ENCODE measurements at regions not wholly inside any gene's neighbourhood (a gene's known extent, or its start where the extent isn't known, plus 50 kb on each side); places are given as distances from the start of the nearest gene placed in this dataset.

GRCh38 chr16:86984343-86984742, 332.8 kb downstream of the C16orf95 start:
- no peak overlapping the region for H3K4me3 ChIP-seq (ENCODE audit: low read depth, low read length)
- no peak for TF ChIP-seq CTCF (IDR thresholded peaks at IDR 0.05; ENCODE audit: low read depth, low read length)

- TF ChIP-seq CTCF (IDR thresholded peaks at IDR 0.05; ENCODE audit: low read depth, low read length) = no peak
- H3K4me3 ChIP-seq (ENCODE audit: low read depth, low read length) = no peak overlapping the region
Measured at GRCh38 chr16:86984991-86985647, 332.1 kb downstream of the C16orf95 start.

- no peak for TF ChIP-seq CTCF (IDR thresholded peaks at IDR 0.05; ENCODE audit: low read depth, low read length)
- H3K4me3 ChIP-seq (ENCODE audit: low read depth, low read length) = no peak overlapping the region
Measured at GRCh38 chr16:86985648-86986015, 331.6 kb downstream of the C16orf95 start.

- H3K4me3 ChIP-seq (ENCODE audit: low read depth, low read length) = no peak overlapping the region
- TF ChIP-seq CTCF (IDR thresholded peaks at IDR 0.05; ENCODE audit: low read depth, low read length) = no peak
Measured at GRCh38 chr16:86986136-86986535, 331.1 kb downstream of the C16orf95 start.

GRCh38 chr16:86986809-86987487, 330.2 kb downstream of the C16orf95 start:
- H3K4me3 ChIP-seq (ENCODE audit: low read depth, low read length) = no peak overlapping the region
- TF ChIP-seq CTCF (IDR thresholded peaks at IDR 0.05; ENCODE audit: low read depth, low read length) = no peak

GRCh38 chr16:86987746-86988670, 329.2 kb downstream of the C16orf95 start:
- TF ChIP-seq CTCF (IDR thresholded peaks at IDR 0.05; ENCODE audit: low read depth, low read length) = no peak
- no peak overlapping the region for H3K4me3 ChIP-seq (ENCODE audit: low read depth, low read length)
